ENCODE measurements at regions not wholly inside any gene's neighbourhood (a gene's known extent, or its start where the extent isn't known, plus 50 kb on each side); places are given as distances from the start of the nearest gene placed in this dataset.
"Not testable (repeated sequence)": the region's sequence is repeated elsewhere in the genome, so short reads cannot be mapped to it uniquely, and the experiment has no call there.

DNA sequence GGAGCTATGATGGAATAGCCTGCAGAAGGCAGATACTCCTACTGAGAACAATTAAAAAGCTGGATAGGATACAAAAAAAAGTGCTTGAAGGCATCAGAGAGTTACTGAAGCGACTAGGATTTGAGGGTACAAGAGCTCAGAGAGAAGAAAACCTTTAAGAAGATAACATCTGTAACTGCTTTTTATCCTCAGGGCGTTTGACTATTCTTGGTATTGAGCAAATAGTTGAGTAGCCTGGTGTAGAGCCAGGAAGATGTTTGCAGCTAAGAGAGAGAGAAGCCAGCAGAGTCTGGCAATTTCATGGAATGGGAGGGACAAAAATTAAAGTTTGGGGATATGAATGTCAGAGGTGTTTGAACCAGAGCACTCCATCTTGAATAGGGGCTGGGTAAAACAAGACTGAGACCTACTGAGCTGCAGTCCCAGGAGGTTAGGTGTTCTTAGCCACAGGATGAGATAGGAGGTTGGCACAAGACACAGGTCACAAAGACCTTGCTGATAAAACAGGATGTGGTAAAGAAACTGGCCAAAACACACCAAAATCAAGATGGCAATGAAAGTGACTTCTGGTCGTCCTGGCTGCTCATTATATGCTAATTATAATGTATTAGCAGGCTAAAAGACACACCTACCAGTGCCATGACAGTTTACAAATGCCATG lies 428.8 kb downstream of the SH2D4B start:
- Histone ChIP-seq H3K4me3 (ENCODE audit: low read length) (no peak overlapping the region), H2AFZ (ENCODE audit: low read length) (no peak overlapping the region), H3K9ac (ENCODE audit: low read length) (no peak overlapping the region), H3K36me3 (ENCODE audit: insufficient read depth, low read length) (no peaks in the 10 kb centered on the region), H3K79me2 (ENCODE audit: low read length) (no peaks in the 10 kb centered on the region), H3K9me3 (ENCODE audit: low read length) (peaks cover under 1% of the 10 kb centered on the region; the same call in 1 of the 2 replicates), H3K4me2 (ENCODE audit: low read depth, low read length, poor library complexity, severe bottlenecking) (no peak overlapping the region), H3K27me3 (ENCODE audit: low read length) (no peaks in the 10 kb centered on the region), H3K27ac (ENCODE audit: low read length) (no peak overlapping the region), H4K20me1 (ENCODE audit: insufficient read depth, low read depth, low read length) (no peaks in the 10 kb centered on the region), H3K9me2 (replicated peaks; ENCODE audit: insufficient read depth, low read length) (no peaks in the 10 kb centered on the region; the same call in 1 of the 2 replicates), H3K4me1 (ENCODE audit: low read length) (no peaks in the 10 kb centered on the region)
- DNase-seq = no peak

DNA sequence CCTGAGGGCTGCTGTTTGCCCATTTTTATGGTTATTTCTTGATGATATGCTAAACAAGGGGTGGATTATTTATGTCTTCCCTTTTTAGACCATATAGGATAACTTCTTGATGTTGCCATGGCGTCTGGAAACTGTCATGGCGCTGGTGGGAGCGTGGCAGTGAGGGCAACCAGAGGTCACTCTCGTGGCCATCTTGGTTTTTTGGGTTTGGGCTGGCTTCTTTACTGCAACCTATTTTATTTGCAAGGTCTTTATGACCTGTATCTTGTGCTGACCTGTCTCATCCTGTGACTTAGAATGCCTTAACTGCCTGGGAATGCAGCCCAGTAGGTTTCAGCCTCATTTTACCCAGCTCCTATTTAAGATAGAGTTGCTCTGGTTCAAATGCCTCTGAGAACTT lies 429.7 kb downstream of the SH2D4B start:
- not testable (repeated sequence) for H3K79me2 ChIP-seq (ENCODE audit: low read length); H3K27ac ChIP-seq (ENCODE audit: low read length); H4K20me1 ChIP-seq (ENCODE audit: insufficient read depth, low read depth, low read length); H3K36me3 ChIP-seq (ENCODE audit: insufficient read depth, low read length); H3K9me3 ChIP-seq (ENCODE audit: low read length); H2AFZ ChIP-seq (ENCODE audit: low read length); H3K9me2 ChIP-seq (replicated peaks; ENCODE audit: insufficient read depth, low read length); H3K4me3 ChIP-seq (ENCODE audit: low read length); H3K9ac ChIP-seq (ENCODE audit: low read length); H3K4me1 ChIP-seq (ENCODE audit: low read length); DNase-seq; H3K27me3 ChIP-seq (ENCODE audit: low read length); H3K4me2 ChIP-seq (ENCODE audit: low read depth, low read length, poor library complexity, severe bottlenecking)

DNA sequence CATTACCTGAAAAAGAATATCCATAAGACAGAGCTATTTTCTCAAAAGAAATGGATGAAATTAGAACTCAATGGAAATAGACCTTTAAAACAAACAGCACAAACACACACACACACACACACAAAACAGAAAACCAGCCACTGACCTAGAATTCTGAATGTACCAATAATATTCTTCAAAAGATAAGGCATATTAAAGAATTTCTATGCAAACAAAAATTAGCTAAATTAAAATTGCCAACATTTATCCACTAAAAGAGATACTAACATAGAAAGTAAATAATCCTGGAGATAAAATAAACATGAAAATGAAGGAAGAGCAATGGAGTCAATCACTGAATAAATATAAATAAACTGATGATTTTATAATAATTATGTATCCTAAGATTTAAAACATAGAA lies 431.2 kb downstream of the SH2D4B start:
- Histone ChIP-seq H3K36me3 (ENCODE audit: insufficient read depth, low read length) (no peaks in the 10 kb centered on the region), H3K4me1 (ENCODE audit: low read length) (no peaks in the 10 kb centered on the region), H3K9me2 (replicated peaks; ENCODE audit: insufficient read depth, low read length) (no peaks in the 10 kb centered on the region; the same call in 1 of the 2 replicates), H3K4me2 (ENCODE audit: low read depth, low read length, poor library complexity, severe bottlenecking) (no peak overlapping the region), H3K9ac (ENCODE audit: low read length) (no peak overlapping the region), H3K27ac (ENCODE audit: low read length) (no peak overlapping the region), H3K9me3 (ENCODE audit: low read length) (peaks cover 3% of the 10 kb centered on the region; the same call in 1 of the 2 replicates), H4K20me1 (ENCODE audit: insufficient read depth, low read depth, low read length) (no peaks in the 10 kb centered on the region), H3K4me3 (ENCODE audit: low read length) (no peak overlapping the region), H3K79me2 (ENCODE audit: low read length) (no peaks in the 10 kb centered on the region), H3K27me3 (ENCODE audit: low read length) (no peaks in the 10 kb centered on the region), H2AFZ (ENCODE audit: low read length) (no peak overlapping the region)
- no peak for DNase-seq

DNA sequence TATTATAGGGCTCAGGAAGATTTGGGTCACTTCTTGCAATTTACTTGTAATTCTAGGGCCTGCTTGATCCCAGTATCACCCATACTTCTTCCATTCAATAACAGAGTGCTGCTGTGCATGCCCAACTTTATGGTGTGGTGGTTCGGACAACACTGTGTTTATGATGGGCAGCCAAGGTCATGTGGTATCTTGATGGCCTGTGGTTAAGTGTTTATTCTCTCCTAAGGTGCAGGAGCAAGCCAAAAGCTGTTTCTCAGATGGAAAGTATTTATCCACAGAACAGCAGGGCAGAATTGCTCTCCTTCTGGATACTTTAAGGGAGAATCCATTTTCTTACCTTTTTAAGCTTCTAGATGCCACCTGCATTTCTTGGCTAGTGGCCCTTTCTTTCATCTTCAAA lies 433.8 kb downstream of the SH2D4B start:
- no peaks in the 10 kb centered on the region for H3K4me1 ChIP-seq (ENCODE audit: low read length)
- H3K9me2 ChIP-seq (replicated peaks; ENCODE audit: insufficient read depth, low read length) = no peaks in the 10 kb centered on the region
- H2AFZ ChIP-seq (ENCODE audit: low read length) = no peak overlapping the region
- H3K27me3 ChIP-seq (ENCODE audit: low read length) = no peaks in the 10 kb centered on the region
- no peak overlapping the region for H3K27ac ChIP-seq (ENCODE audit: low read length)
- no peak overlapping the region for H3K9ac ChIP-seq (ENCODE audit: low read length)
- peaks cover 3% of the 10 kb centered on the region; the same call in 1 of the 2 replicates for H3K9me3 ChIP-seq (ENCODE audit: low read length)
- no peaks in the 10 kb centered on the region for H3K79me2 ChIP-seq (ENCODE audit: low read length)
- H3K4me2 ChIP-seq (ENCODE audit: low read depth, low read length, poor library complexity, severe bottlenecking) = no peak overlapping the region
- H4K20me1 ChIP-seq (ENCODE audit: insufficient read depth, low read depth, low read length) = no peaks in the 10 kb centered on the region
- no peak for DNase-seq
- no peaks in the 10 kb centered on the region for H3K36me3 ChIP-seq (ENCODE audit: insufficient read depth, low read length)
- H3K4me3 ChIP-seq (ENCODE audit: low read length) = no peak overlapping the region

DNA sequence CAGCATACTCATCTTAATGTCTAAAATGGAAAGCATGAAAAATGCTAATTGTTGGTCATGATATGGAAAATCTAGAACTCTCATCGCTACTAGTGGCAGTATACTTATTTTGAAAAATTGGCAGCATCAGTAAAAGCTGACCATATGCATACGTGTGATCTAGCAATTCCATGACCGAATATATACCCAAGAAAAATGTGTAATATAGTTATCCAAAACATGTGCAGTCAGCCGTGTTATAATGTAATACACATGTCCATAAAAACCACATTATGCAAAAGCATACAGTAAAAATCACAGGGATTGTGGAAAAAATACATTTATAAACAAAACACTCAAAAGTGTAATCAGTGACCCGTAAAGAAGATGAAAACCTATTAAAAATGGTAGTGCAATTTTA lies 439.0 kb downstream of the SH2D4B start:
- H3K4me1 ChIP-seq (ENCODE audit: low read length) = no peaks in the 10 kb centered on the region
- no peak for DNase-seq
- no peak overlapping the region for H3K4me3 ChIP-seq (ENCODE audit: low read length)
- H3K9me3 ChIP-seq (ENCODE audit: low read length) = peaks cover under 1% of the 10 kb centered on the region; the same call in 1 of the 2 replicates
- no peaks in the 10 kb centered on the region for H4K20me1 ChIP-seq (ENCODE audit: insufficient read depth, low read depth, low read length)
- no peak overlapping the region for H3K27ac ChIP-seq (ENCODE audit: low read length)
- H3K9me2 ChIP-seq (replicated peaks; ENCODE audit: insufficient read depth, low read length) = no peaks in the 10 kb centered on the region
- H3K4me2 ChIP-seq (ENCODE audit: low read depth, low read length, poor library complexity, severe bottlenecking) = no peak overlapping the region
- H3K36me3 ChIP-seq (ENCODE audit: insufficient read depth, low read length) = no peaks in the 10 kb centered on the region
- H2AFZ ChIP-seq (ENCODE audit: low read length) = no peak overlapping the region
- no peak overlapping the region for H3K9ac ChIP-seq (ENCODE audit: low read length)
- H3K27me3 ChIP-seq (ENCODE audit: low read length) = no peaks in the 10 kb centered on the region
- H3K79me2 ChIP-seq (ENCODE audit: low read length) = no peaks in the 10 kb centered on the region

DNA sequence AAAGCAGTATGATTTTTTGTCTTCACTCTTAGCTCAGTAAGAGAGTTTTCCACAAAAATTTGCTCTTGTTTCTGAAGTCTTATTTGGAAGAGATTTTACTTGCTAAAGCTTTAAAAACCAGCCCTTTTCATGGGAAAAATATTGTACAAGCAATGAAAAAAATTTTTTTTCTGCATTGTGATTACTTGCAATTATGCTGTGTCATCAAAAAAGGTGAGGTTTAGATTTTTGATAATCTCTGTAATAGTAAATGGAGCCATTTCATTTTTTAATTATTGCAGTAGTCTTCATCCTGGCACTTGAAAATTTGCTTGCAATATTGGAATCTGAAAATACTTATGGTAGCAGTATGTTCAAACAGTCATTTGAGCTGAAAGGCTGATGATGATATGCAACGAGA lies 447.4 kb downstream of the SH2D4B start:
- Histone ChIP-seq H3K4me1 (ENCODE audit: low read length) (no peaks in the 10 kb centered on the region), H3K4me3 (ENCODE audit: low read length) (no peak overlapping the region), H3K27ac (ENCODE audit: low read length) (no peak overlapping the region), H4K20me1 (ENCODE audit: insufficient read depth, low read depth, low read length) (no peaks in the 10 kb centered on the region), H3K79me2 (ENCODE audit: low read length) (no peaks in the 10 kb centered on the region), H2AFZ (ENCODE audit: low read length) (no peak overlapping the region), H3K9me2 (replicated peaks; ENCODE audit: insufficient read depth, low read length) (no peaks in the 10 kb centered on the region), H3K9me3 (ENCODE audit: low read length) (no peaks in the 10 kb centered on the region), H3K9ac (ENCODE audit: low read length) (no peak overlapping the region), H3K4me2 (ENCODE audit: low read depth, low read length, poor library complexity, severe bottlenecking) (no peak overlapping the region), H3K27me3 (ENCODE audit: low read length) (no peaks in the 10 kb centered on the region), H3K36me3 (ENCODE audit: insufficient read depth, low read length) (no peaks in the 10 kb centered on the region)
- DNase-seq = no peak

DNA sequence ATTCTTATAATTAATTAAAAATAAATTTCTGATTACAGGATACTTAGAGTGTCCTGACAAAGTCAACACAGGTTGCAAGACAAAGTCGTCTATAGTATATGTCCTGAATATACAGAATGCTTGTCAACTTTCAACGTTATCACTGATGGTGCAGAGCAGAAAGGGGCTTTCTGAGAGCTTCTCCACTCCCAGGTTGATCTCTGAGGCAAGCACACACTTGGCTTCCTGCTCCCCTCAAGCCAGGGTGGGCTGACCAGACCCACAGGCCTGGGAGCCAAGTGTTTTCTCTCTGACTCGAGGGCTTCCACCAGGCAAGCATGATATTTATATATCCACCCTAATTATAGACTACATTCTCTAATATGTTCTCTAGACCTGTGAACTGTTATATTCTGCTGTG lies 448.9 kb downstream of the SH2D4B start:
- Histone ChIP-seq H3K79me2 (ENCODE audit: low read length) (no peaks in the 10 kb centered on the region), H3K9me2 (replicated peaks; ENCODE audit: insufficient read depth, low read length) (no peaks in the 10 kb centered on the region), H3K27ac (ENCODE audit: low read length) (no peak overlapping the region), H3K4me3 (ENCODE audit: low read length) (no peak overlapping the region), H4K20me1 (ENCODE audit: insufficient read depth, low read depth, low read length) (no peaks in the 10 kb centered on the region), H3K4me1 (ENCODE audit: low read length) (no peaks in the 10 kb centered on the region), H3K4me2 (ENCODE audit: low read depth, low read length, poor library complexity, severe bottlenecking) (no peak overlapping the region), H3K27me3 (ENCODE audit: low read length) (no peaks in the 10 kb centered on the region), H3K9ac (ENCODE audit: low read length) (no peak overlapping the region), H3K36me3 (ENCODE audit: insufficient read depth, low read length) (no peaks in the 10 kb centered on the region), H3K9me3 (ENCODE audit: low read length) (no peaks in the 10 kb centered on the region), H2AFZ (ENCODE audit: low read length) (no peak overlapping the region)
- DNase-seq = no peak

DNA sequence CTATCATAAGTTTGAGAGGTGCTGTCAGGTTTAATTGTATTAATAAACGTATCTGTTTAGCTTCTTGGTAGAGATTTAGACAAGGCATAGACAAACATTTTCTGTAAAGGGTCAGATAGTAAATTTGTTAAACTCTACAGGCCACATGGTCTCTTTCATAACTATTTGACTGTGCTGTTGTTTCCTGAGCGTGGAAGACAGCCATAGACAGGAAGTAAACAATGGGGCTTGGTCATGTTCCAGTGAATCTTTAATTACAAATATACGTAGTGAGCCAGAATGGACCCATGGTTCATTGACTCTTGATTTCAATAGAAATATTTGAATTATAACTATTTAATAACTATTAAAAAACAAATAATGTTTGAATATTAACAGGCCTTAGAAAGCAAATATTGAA lies 451.1 kb downstream of the SH2D4B start:
- H3K27me3 ChIP-seq (ENCODE audit: low read length) = no peaks in the 10 kb centered on the region
- H3K9me2 ChIP-seq (replicated peaks; ENCODE audit: insufficient read depth, low read length) = no peaks in the 10 kb centered on the region
- no peaks in the 10 kb centered on the region for H4K20me1 ChIP-seq (ENCODE audit: insufficient read depth, low read depth, low read length)
- DNase-seq = no peak
- H3K9ac ChIP-seq (ENCODE audit: low read length) = no peak overlapping the region
- no peak overlapping the region for H2AFZ ChIP-seq (ENCODE audit: low read length)
- no peaks in the 10 kb centered on the region for H3K79me2 ChIP-seq (ENCODE audit: low read length)
- no peaks in the 10 kb centered on the region for H3K4me1 ChIP-seq (ENCODE audit: low read length)
- no peak overlapping the region for H3K4me3 ChIP-seq (ENCODE audit: low read length)
- H3K36me3 ChIP-seq (ENCODE audit: insufficient read depth, low read length) = no peaks in the 10 kb centered on the region
- no peaks in the 10 kb centered on the region for H3K9me3 ChIP-seq (ENCODE audit: low read length)
- H3K4me2 ChIP-seq (ENCODE audit: low read depth, low read length, poor library complexity, severe bottlenecking) = no peak overlapping the region
- H3K27ac ChIP-seq (ENCODE audit: low read length) = no peak overlapping the region
